B cell (primary cell): ENCODE measurements at regions not wholly inside any gene's neighbourhood (a gene's known extent, or its start where the extent isn't known, plus 50 kb on each side); places are given as distances from the start of the nearest gene placed in this dataset. TPM values are rescaled to one million over a fixed set of nuclear protein-coding genes. Genes with fewer than 3 reads are reported as not detected.

Experiments
- ATAC-seq: fragments of 200-7000 bp; cut with Tn5 transposase; one replicate; pipeline ENCODE4 v1.10.0; 2021; ENCODE audit warnings: low read depth, mild to moderate bottlenecking, moderate number of reproducible peaks, moderate library complexity
- CTCF ChIA-PET: fragments of 350-600 bp; sonication (Branson Sonifier 250); formaldehyde crosslinking; loops from one replicate; lab custom pipeline; 2021; ENCODE audit warnings: antibody characterized with exemption, inconsistent platforms; lab: Charles Lee
- POLR2A ChIA-PET: fragments of 350-600 bp; sonication (Branson Sonifier 250); formaldehyde crosslinking; loops from one replicate; lab custom pipeline; 2021; ENCODE audit warnings: antibody characterized with exemption; lab: Charles Lee
- DNase-seq: peaks from one replicate; pipeline ENCODE4 v3.0.0; 2013
- H2AFZ ChIP-seq: 2 replicates; pipeline ENCODE4 v1.6.1; 2012; ENCODE audit warnings: mild to moderate bottlenecking, low read depth, low read length; ENCODE audit not compliant: insufficient read depth, poor library complexity, severe bottlenecking
- H3K27ac ChIP-seq, 2 donors: 1 replicate in 1 of 2; 2 replicates in 1 of 2; pipeline ENCODE4 v1.5.1; 2012 to 2013; ENCODE audit warnings: low read length in 2 of 2, mild to moderate bottlenecking in 2 of 2, moderate library complexity in 1 of 2
- H3K27me3 ChIP-seq, 4 experiments: fragments of 200-600 bp in 1 of 4; sonication (generic) in 1 of 4; replicated peaks in 1 of 4; 1 replicate in 2 of 4; 2 replicates in 2 of 4; pipeline versions ENCODE4 v1.6.1 to v1.7.0; 2013 to 2016; ENCODE audit warnings: low read length in 3 of 4, mild to moderate bottlenecking in 2 of 4, mixed read lengths in 1 of 4, moderate library complexity in 1 of 4; ENCODE audit not compliant: insufficient read depth in 4 of 4, control insufficient read depth in 3 of 4; ENCODE audit errors: control extremely low read depth in 1 of 4
- H3K36me3 ChIP-seq, 2 experiments: replicated peaks in 1 of 2; 1 replicate in 1 of 2; 2 replicates in 1 of 2; pipeline versions ENCODE4 v1.6.1 to v1.7.1; 2013; ENCODE audit warnings: low read length in 1 of 2; ENCODE audit not compliant: insufficient read depth in 2 of 2, control insufficient read depth in 1 of 2; ENCODE audit errors: control extremely low read depth in 1 of 2, extremely low read depth in 1 of 2
- H3K4me1 ChIP-seq, 2 donors: fragments of 200-600 bp in 1 of 2; sonication (generic) in 1 of 2; 1 replicate in 1 of 2; 2 replicates in 1 of 2; pipeline versions ENCODE4 v1.5.1 to v1.6.1; 2013 to 2017; ENCODE audit warnings: low read length in 2 of 2; ENCODE audit not compliant: control insufficient read depth in 2 of 2, insufficient read depth in 2 of 2
- H3K4me2 ChIP-seq: replicated peaks from 2 replicates; pipeline ENCODE3; 2012; ENCODE audit warnings: mild to moderate bottlenecking, low read depth, low read length; ENCODE audit not compliant: poor library complexity, severe bottlenecking
- H3K4me3 ChIP-seq, 5 experiments: fragments of 200-600 bp in 1 of 5; sonication (generic) in 1 of 5; 1 replicate in 3 of 5; 2 replicates in 2 of 5; pipeline versions ENCODE4 v1.5.1 to v1.7.0; 2011 to 2016; ENCODE audit warnings: low read length in 4 of 5, mild to moderate bottlenecking in 4 of 5, low read depth in 2 of 5, control low read depth in 1 of 5, moderate library complexity in 1 of 5; ENCODE audit not compliant: insufficient read depth in 1 of 5; ENCODE audit errors: control extremely low read depth in 1 of 5, extremely low read depth in 1 of 5
- H3K79me2 ChIP-seq: fragments of 200-600 bp; sonication (generic); one replicate; pipeline ENCODE4 v1.6.0; 2016; ENCODE audit warnings: low read length; ENCODE audit not compliant: control insufficient read depth, insufficient read depth
- H3K9ac ChIP-seq: fragments of 200-600 bp; sonication (generic); 2 replicates; pipeline ENCODE4 v1.6.1; 2017; ENCODE audit warnings: mild to moderate bottlenecking, low read length, moderate library complexity
- H3K9me3 ChIP-seq, 3 donors: one replicate each; pipeline versions ENCODE4 v1.6.1 to v1.7.1; 2013; ENCODE audit warnings: low read length in 2 of 3; ENCODE audit not compliant: control insufficient read depth in 2 of 3, insufficient read depth in 1 of 3; ENCODE audit errors: control extremely low read depth in 1 of 3
- H4K20me1 ChIP-seq: 2 replicates; pipeline ENCODE4 v1.6.0; 2012; ENCODE audit warnings: mild to moderate bottlenecking, low read length; ENCODE audit not compliant: insufficient read depth, control insufficient read depth, poor library complexity, severe bottlenecking
- H3K27ac Mint-ChIP-seq: one replicate; pipeline ENCODE4 v1.8.0; 2021; ENCODE audit warnings: mixed read lengths
- H3K27me3 Mint-ChIP-seq: one replicate; pipeline ENCODE4 v1.8.0; 2021; ENCODE audit warnings: mixed read lengths
- H3K4me1 Mint-ChIP-seq: one replicate; pipeline ENCODE4 v1.8.0; 2021; ENCODE audit warnings: mixed read lengths
- H3K4me3 Mint-ChIP-seq: one replicate; pipeline ENCODE4 v1.8.0; 2021; ENCODE audit warnings: mixed read lengths
- H3K9me3 Mint-ChIP-seq: one replicate; pipeline ENCODE4 v1.8.0; 2022; ENCODE audit warnings: mixed read lengths; ENCODE audit not compliant: insufficient read depth
- EZH2 ChIP-seq: IDR thresholded peaks from 2 replicates; pipeline ENCODE4 v1.6.1; 2012; ENCODE audit warnings: borderline replicate concordance, low read depth, mild to moderate bottlenecking, moderate library complexity, low read length; ENCODE audit not compliant: insufficient read depth, poor library complexity, severe bottlenecking
- intact Hi-C: fragments of 100-400 bp; cut with micrococcal nuclease; formaldehyde crosslinking; loops from one replicate; pipeline ENCODE4 v1.10.0; 2022
- small RNA-seq: library from RNA; depleted of rRNA; stranded (forward); fragments of <200 nt; gene quantifications from one replicate; pipeline ENCODE3, GENCODE V24; 2012; ENCODE audit warnings: low replicate concordance, low read depth; ENCODE audit not compliant: insufficient read length
- TF ChIP-seq, protein P1 (sequence below): fragments of 200-600 bp; IDR thresholded peaks from one replicate; pipeline ENCODE4 v1.8.0; 2022; ENCODE audit warnings: antibody characterized with exemption, mild to moderate bottlenecking

DNA sequence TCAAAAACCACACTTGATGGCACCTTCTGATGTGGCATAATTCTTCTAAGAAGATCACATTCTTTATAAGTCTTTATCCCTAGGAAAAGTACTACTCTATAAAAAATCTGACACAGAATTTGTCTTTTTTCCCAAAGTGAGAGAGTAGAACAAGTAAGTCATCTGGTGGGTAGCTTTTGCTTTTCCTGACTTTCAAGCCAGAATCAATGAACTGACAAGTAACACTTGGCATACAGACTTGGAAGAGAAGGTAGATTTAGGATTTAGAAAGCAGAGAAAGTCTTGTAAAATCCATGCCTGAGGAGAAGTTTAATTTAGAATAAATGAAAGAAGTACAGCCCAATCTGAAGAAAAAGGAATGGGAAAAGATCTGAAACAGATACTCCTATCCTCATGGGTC lies 66.6 kb upstream of the TUSC7 start:
- H3K4me3 ChIP-seq: no peak overlapping the region
- H3K79me2 ChIP-seq: no peaks in the 10 kb centered on the region
- H4K20me1 ChIP-seq: no peaks in the 10 kb centered on the region
- intact Hi-C loops: no loop called here
- H2AFZ ChIP-seq: no peak overlapping the region
- ATAC-seq (no peak), DNase-seq (no peak)
- ChIA-PET POLR2A (no interaction called here), CTCF (interaction anchor here (0.5 kb wide), 1 partner anchor 359 kb away, joined by 3 read pairs; no protein-coding TSS in a partner anchor)
- H3K27ac ChIP-seq: no peak overlapping the region
- no peak overlapping the region for H3K4me2 ChIP-seq
- Mint-ChIP-seq H3K27me3 (no peaks in the 10 kb centered on the region), H3K27ac (no peak overlapping the region), H3K9me3 (peaks cover 2% of the 10 kb centered on the region), H3K4me3 (no peak overlapping the region), H3K4me1 (no peaks in the 10 kb centered on the region)
- no peaks in the 10 kb centered on the region for H3K9me3 ChIP-seq
- no peaks in the 10 kb centered on the region for H3K4me1 ChIP-seq
- H3K27me3 ChIP-seq: no peaks in the 10 kb centered on the region
- TF ChIP-seq, protein P1, sequence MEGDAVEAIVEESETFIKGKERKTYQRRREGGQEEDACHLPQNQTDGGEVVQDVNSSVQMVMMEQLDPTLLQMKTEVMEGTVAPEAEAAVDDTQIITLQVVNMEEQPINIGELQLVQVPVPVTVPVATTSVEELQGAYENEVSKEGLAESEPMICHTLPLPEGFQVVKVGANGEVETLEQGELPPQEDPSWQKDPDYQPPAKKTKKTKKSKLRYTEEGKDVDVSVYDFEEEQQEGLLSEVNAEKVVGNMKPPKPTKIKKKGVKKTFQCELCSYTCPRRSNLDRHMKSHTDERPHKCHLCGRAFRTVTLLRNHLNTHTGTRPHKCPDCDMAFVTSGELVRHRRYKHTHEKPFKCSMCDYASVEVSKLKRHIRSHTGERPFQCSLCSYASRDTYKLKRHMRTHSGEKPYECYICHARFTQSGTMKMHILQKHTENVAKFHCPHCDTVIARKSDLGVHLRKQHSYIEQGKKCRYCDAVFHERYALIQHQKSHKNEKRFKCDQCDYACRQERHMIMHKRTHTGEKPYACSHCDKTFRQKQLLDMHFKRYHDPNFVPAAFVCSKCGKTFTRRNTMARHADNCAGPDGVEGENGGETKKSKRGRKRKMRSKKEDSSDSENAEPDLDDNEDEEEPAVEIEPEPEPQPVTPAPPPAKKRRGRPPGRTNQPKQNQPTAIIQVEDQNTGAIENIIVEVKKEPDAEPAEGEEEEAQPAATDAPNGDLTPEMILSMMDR: no peak
- TF ChIP-seq EZH2: no peak
- H3K9ac ChIP-seq: no peak overlapping the region
- no peaks in the 10 kb centered on the region for H3K36me3 ChIP-seq

DNA sequence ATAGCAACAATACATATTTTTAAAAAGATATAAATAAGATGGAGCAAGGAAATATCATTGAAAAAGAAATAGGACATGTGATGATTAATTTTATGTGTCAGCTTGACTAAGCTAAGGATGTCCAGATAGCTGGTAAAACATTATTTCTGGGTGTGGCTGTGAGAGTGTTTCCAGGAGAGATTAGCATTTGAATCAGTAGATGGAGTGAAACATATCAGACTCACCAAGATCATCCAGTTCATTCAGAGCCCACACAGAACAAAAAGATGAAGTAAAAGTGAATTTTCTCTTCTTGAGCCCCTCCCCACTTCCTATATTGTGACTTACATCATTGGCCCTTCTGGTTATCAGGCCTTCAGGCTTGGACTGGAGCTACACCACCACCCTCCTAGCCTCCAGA lies 61.6 kb upstream of the TUSC7 start:
- ChIA-PET CTCF (no interaction called here), POLR2A (no interaction called here)
- Histone ChIP-seq H2AFZ (no peak overlapping the region), H3K4me2 (no peak overlapping the region), H3K9ac (no peak overlapping the region), H3K4me3 (no peak overlapping the region), H3K27ac (no peak overlapping the region), H4K20me1 (no peaks in the 10 kb centered on the region), H3K4me1 (no peaks in the 10 kb centered on the region), H3K27me3 (no peaks in the 10 kb centered on the region), H3K36me3 (no peaks in the 10 kb centered on the region), H3K9me3 (no peaks in the 10 kb centered on the region), H3K79me2 (no peaks in the 10 kb centered on the region)
- ATAC-seq: no peak
- TF ChIP-seq, protein P1: no peak
- no peak for TF ChIP-seq EZH2
- H3K4me3 Mint-ChIP-seq: no peak overlapping the region
- DNase-seq: no peak
- no peaks in the 10 kb centered on the region for H3K4me1 Mint-ChIP-seq
- intact Hi-C loops: no loop called here
- H3K27ac Mint-ChIP-seq: no peak overlapping the region
- H3K9me3 Mint-ChIP-seq: no peaks in the 10 kb centered on the region
- no peaks in the 10 kb centered on the region for H3K27me3 Mint-ChIP-seq

Small RNAs in the stretch of these regions (small RNA-seq; reads per million reads assigned to genes)
- not detected for gene RN7SL582P
